D721Med (cell line): ENCODE measurements at regions not wholly inside any gene's neighbourhood (a gene's known extent, or its start where the extent isn't known, plus 50 kb on each side); places are given as distances from the start of the nearest gene placed in this dataset.

ENCODE experiments used
- DNase-seq: peaks from one replicate; pipeline ENCODE4 v3.0.0; 2011; ENCODE audit warnings: low spot score; ENCODE audit not compliant: insufficient read length
- FAIRE-seq: peaks from 2 replicates; lab custom pipeline; 2011; peaks lifted over from hg19 to GRCh38; lab: Jason Lieb, UNC
- TF ChIP-seq, protein P1 (sequence below): IDR thresholded peaks from 2 replicates; pipeline ENCODE4 v1.5.1; 2012; ENCODE audit warnings: mild to moderate bottlenecking, control low read depth; ENCODE audit not compliant: insufficient read depth; ENCODE audit errors: missing control alignments

DNA sequence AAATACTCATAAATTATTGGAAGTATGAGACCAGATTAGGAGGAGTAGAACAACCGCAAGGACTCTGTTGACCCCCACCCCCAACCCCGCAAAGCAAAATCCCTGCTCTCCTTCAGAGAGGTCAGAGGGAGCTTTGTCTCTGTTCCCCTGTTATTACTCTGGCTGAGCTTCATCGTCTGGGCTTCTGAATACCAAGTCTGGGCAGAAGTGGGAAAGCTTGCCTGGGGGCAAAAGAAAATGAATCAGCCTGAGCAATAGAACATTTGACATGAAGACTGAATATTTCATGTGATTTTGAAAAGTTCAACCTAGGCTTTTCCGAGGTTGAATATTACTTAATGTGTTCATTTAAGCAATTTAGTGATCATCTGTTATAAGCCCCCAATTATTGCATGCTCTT lies 114.6 kb upstream of the ARHGAP28 start:
- TF ChIP-seq, protein P1, sequence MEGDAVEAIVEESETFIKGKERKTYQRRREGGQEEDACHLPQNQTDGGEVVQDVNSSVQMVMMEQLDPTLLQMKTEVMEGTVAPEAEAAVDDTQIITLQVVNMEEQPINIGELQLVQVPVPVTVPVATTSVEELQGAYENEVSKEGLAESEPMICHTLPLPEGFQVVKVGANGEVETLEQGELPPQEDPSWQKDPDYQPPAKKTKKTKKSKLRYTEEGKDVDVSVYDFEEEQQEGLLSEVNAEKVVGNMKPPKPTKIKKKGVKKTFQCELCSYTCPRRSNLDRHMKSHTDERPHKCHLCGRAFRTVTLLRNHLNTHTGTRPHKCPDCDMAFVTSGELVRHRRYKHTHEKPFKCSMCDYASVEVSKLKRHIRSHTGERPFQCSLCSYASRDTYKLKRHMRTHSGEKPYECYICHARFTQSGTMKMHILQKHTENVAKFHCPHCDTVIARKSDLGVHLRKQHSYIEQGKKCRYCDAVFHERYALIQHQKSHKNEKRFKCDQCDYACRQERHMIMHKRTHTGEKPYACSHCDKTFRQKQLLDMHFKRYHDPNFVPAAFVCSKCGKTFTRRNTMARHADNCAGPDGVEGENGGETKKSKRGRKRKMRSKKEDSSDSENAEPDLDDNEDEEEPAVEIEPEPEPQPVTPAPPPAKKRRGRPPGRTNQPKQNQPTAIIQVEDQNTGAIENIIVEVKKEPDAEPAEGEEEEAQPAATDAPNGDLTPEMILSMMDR = no peak
- FAIRE-seq = no peak
- no peak for DNase-seq

DNA sequence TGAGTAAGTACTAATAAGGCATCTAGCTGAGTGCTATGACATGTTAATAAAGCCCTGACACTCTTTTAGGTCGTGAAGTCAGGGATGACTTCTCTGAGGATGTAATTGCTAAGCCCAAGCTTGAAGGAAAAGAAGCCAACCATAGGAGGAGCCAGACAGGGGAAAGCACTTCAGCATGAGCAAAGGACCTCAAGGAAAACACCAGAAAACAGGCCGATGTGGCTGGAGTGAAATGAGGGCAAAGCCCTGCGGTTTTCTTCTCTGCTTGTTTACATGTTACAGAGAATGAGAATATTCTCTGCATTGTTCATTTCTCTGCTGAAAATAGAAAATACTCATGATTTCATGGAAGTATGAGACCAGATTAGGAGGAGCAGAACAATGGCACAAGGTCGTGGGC lies 112.5 kb upstream of the ARHGAP28 start:
- FAIRE-seq = no peak
- no peak for DNase-seq
- TF ChIP-seq, protein P1 = no peak

DNA sequence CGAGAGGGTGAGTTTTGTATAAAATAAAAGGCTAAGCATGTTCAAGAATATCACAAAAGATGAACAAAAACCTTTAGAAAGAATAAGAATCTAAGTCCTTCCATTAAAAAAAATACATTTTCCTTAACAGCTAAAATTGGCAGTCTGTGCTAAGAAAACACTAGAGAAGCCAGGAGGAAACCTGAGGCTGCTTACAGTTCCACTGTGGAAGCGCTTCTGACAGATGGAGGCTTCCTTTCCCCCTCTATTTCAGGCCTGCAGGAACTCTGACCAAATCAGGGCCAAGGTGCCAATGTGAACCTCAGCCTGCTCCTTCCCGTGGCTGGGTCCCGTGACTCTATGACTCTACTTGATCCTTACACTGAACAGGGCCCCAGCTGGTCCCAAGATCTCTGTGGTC lies 108.1 kb upstream of the ARHGAP28 start:
- DNase-seq = no peak
- FAIRE-seq = no peak
- TF ChIP-seq, protein P1 = no peak

DNA sequence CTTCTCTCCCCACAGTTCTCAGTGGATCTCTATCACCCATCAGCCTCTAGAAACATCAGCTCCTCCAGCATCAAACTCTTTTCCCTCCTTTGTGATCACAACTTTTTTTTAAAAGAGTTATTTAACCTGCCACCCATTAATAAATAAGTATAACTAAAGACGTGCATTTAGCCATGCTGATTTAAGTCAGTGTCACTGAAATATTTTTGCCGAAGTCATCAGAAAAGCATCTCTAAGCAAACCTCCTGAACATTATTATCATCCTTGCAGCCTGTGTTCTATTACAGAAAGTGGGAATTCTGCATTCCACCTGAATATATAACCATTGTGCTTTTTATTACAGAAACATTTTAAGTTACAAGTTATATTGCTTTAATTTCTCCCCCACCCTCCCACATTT lies 106.2 kb upstream of the ARHGAP28 start:
- no peak for FAIRE-seq

DNA sequence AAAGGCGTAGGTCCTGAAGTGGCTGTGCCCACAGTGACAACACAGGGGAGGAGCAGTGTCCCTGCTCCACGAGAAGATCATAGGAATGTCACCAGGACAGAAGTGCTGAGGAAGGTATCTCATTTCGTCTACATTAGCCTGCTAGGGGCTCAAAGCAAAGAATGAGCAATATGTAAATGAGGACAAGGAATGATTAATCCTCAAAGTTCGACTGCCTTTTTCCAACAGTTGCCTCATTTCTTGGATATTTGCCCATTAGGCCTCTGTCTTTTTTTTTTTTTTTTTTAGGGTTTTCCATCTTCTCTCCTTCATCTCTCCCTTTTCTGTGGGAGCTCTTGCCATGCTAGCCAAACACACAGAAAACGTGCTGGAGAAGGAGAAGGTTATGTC lies 105.2 kb upstream of the ARHGAP28 start:
- no peak for DNase-seq
- no peak for FAIRE-seq
- TF ChIP-seq, protein P1 = no peak

More for the DNA sequence above, 106.2 kb upstream of the ARHGAP28 start:
- TF ChIP-seq, protein P1 = no peak
- DNase-seq = no peak

DNA sequence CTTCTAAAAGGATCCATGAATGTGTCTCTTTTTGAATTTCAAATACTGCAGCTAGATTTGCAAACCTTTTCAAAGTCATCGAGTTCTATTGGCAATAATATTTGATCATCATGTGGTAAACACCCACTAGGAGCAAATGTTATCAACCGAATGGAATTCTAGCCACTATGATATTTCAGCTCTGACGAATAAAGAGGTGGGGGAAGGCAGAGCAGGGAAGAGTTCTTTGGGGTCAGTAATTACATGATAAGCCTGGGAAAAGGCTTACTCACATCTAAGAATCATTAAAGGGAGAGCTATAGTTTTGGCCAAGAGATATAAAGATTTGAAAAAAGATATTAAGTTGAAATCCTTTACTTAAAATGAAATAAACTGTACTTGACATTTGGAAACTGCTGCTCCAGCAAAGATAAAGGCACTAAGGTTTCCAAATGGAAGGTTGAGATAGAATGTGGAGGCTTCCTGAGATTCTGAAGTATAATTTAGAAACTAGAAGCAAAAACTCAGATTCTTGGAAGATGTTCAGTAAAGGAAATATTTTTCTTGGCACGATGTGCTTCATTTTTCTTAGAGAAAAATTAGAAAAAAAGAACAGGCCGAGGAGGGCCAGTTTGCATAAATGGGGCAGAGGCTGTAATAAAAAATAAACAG lies 104.7 kb upstream of the ARHGAP28 start:
- TF ChIP-seq, protein P1 = no peak
- no peak for DNase-seq
- FAIRE-seq = no peak

DNA sequence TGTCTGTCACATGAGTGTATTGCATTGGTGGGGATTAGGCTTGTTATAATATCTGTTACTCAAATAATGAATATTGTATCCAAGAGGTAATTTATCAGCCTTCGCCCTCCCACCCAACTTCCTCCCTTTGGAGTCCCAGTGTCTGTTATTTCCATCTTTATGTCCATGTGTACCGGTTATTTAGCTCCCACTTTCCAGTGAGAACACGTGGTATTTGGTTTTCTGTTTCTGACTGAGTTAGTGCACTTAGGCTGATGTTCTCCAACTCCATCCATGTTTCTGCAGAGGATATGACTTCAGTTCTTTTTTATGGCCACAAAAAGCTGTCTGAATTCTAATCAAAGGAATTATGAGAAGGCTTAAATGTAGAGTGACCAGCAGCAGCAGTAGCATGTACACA lies 104.0 kb upstream of the ARHGAP28 start:
- DNase-seq = no peak
- TF ChIP-seq, protein P1 = no peak
- no peak for FAIRE-seq
